ENCODE measurements at regions not wholly inside any gene's neighbourhood (a gene's known extent, or its start where the extent isn't known, plus 50 kb on each side); places are given as distances from the start of the nearest gene placed in this dataset.

DNA sequence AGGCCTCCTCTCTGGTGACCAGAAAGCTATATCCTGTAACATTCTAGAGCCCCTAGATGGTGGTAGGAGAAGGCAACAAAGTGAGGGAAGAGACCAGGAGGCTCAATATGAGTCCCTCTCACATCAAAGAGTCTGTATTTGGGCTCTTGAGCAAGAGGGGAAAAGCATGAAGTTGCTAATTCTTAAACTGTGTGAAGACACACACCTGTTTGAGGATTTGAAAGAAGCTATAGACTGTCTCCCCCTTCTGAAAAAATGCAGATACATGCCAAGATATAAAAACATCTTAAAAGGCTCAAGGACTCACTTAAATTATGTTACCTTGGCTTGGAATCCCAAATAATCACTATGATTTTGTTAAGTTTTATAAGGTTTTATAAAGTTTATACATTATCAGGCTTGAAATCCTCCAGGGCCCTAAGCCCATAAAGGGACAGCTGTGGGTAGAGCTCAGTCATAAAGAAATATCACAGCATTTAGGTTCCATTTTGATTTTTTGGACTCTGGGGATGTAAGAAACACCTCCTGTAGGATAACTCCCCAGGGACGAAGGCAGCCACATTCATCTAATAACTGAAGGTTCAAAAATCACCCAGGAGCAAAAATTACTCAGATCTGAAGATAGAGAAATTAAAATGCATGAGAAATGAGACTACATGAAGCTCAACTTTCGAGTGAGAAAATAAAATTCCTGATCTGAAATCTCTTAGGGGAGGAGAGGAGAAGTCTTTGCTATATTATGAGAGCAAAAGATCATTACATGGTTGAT is 136.1 kb upstream of the LGALSL start:
- TF ChIP-seq POLR2A (IDR thresholded peaks at IDR 0.05): no peak
- TF ChIP-seq, protein P1, sequence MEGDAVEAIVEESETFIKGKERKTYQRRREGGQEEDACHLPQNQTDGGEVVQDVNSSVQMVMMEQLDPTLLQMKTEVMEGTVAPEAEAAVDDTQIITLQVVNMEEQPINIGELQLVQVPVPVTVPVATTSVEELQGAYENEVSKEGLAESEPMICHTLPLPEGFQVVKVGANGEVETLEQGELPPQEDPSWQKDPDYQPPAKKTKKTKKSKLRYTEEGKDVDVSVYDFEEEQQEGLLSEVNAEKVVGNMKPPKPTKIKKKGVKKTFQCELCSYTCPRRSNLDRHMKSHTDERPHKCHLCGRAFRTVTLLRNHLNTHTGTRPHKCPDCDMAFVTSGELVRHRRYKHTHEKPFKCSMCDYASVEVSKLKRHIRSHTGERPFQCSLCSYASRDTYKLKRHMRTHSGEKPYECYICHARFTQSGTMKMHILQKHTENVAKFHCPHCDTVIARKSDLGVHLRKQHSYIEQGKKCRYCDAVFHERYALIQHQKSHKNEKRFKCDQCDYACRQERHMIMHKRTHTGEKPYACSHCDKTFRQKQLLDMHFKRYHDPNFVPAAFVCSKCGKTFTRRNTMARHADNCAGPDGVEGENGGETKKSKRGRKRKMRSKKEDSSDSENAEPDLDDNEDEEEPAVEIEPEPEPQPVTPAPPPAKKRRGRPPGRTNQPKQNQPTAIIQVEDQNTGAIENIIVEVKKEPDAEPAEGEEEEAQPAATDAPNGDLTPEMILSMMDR (IDR thresholded peaks at IDR 0.05): no peak
